ENCODE measurements at regions not wholly inside any gene's neighbourhood (a gene's known extent, or its start where the extent isn't known, plus 50 kb on each side); places are given as distances from the start of the nearest gene placed in this dataset.
"Not testable (repeated sequence)": the region's sequence is repeated elsewhere in the genome, so short reads cannot be mapped to it uniquely, and the experiment has no call there.

- peaks cover 4% of the 10 kb centered on the region for H3K9me3 ChIP-seq (replicated peaks; ENCODE audit: low read length)
- no peaks in the 10 kb centered on the region for H3K4me1 ChIP-seq (ENCODE audit: control insufficient read depth, insufficient read depth, low read length)
- no peak overlapping the region for H3K4me3 ChIP-seq (ENCODE audit: low read length)
- no peak overlapping the region for H3K4me2 ChIP-seq (ENCODE audit: low read length)
- no peaks in the 10 kb centered on the region for H3K36me3 ChIP-seq (ENCODE audit: insufficient read depth, low read length)
- no peak overlapping the region for H3K9ac ChIP-seq (ENCODE audit: low read depth, low read length)
- no peaks in the 10 kb centered on the region for H3K27me3 ChIP-seq (ENCODE audit: control insufficient read depth, insufficient read depth, low read length)
Measured at GRCh38 chr19:28142258-28142657, 1070.7 kb downstream of the UQCRFS1 start.

GRCh38 chr19:28140201-28140600, 1072.8 kb downstream of the UQCRFS1 start:
- Histone ChIP-seq H3K4me3 (ENCODE audit: low read length) (no peak overlapping the region), H3K36me3 (ENCODE audit: insufficient read depth, low read length) (no peaks in the 10 kb centered on the region), H3K27me3 (ENCODE audit: control insufficient read depth, insufficient read depth, low read length) (no peaks in the 10 kb centered on the region), H3K9ac (ENCODE audit: low read depth, low read length) (no peak overlapping the region), H3K4me1 (ENCODE audit: control insufficient read depth, insufficient read depth, low read length) (no peaks in the 10 kb centered on the region), H3K9me3 (replicated peaks; ENCODE audit: low read length) (peaks cover 7% of the 10 kb centered on the region), H3K4me2 (ENCODE audit: low read length) (no peak overlapping the region)

GRCh38 chr19:28137772-28138171, 1075.2 kb downstream of the UQCRFS1 start:
- no peak overlapping the region for H3K4me2 ChIP-seq (ENCODE audit: low read length)
- H3K4me3 ChIP-seq (ENCODE audit: low read length): no peak overlapping the region
- H3K4me1 ChIP-seq (ENCODE audit: control insufficient read depth, insufficient read depth, low read length): no peaks in the 10 kb centered on the region
- no peaks in the 10 kb centered on the region for H3K36me3 ChIP-seq (ENCODE audit: insufficient read depth, low read length)
- H3K27me3 ChIP-seq (ENCODE audit: control insufficient read depth, insufficient read depth, low read length): no peaks in the 10 kb centered on the region
- H3K9ac ChIP-seq (ENCODE audit: low read depth, low read length): no peak overlapping the region
- peaks cover 7% of the 10 kb centered on the region for H3K9me3 ChIP-seq (replicated peaks; ENCODE audit: low read length)

- Histone ChIP-seq H3K4me3 (ENCODE audit: low read length) (no peak overlapping the region), H3K4me2 (ENCODE audit: low read length) (no peak overlapping the region), H3K4me1 (ENCODE audit: control insufficient read depth, insufficient read depth, low read length) (no peaks in the 10 kb centered on the region), H3K9ac (ENCODE audit: low read depth, low read length) (no peak overlapping the region), H3K27me3 (ENCODE audit: control insufficient read depth, insufficient read depth, low read length) (no peaks in the 10 kb centered on the region), H3K36me3 (ENCODE audit: insufficient read depth, low read length) (no peaks in the 10 kb centered on the region), H3K9me3 (replicated peaks; ENCODE audit: low read length) (peaks cover 7% of the 10 kb centered on the region)
Measured at GRCh38 chr19:28136796-28137195, 1076.2 kb downstream of the UQCRFS1 start.

GRCh38 chr19:28135825-28136224, 1077.1 kb downstream of the UQCRFS1 start:
- Histone ChIP-seq H3K4me3 (ENCODE audit: low read length) (no peak overlapping the region), H3K36me3 (ENCODE audit: insufficient read depth, low read length) (no peaks in the 10 kb centered on the region), H3K27me3 (ENCODE audit: control insufficient read depth, insufficient read depth, low read length) (no peaks in the 10 kb centered on the region), H3K4me2 (ENCODE audit: low read length) (no peak overlapping the region), H3K9me3 (replicated peaks; ENCODE audit: low read length) (peaks cover 7% of the 10 kb centered on the region), H3K9ac (ENCODE audit: low read depth, low read length) (no peak overlapping the region), H3K4me1 (ENCODE audit: control insufficient read depth, insufficient read depth, low read length) (no peaks in the 10 kb centered on the region)

GRCh38 chr19:28134311-28134710, 1078.6 kb downstream of the UQCRFS1 start:
- no peak overlapping the region for H3K4me3 ChIP-seq (ENCODE audit: low read length)
- no peak overlapping the region for H3K9ac ChIP-seq (ENCODE audit: low read depth, low read length)
- H3K36me3 ChIP-seq (ENCODE audit: insufficient read depth, low read length): no peaks in the 10 kb centered on the region
- peaks cover 7% of the 10 kb centered on the region for H3K9me3 ChIP-seq (replicated peaks; ENCODE audit: low read length)
- no peaks in the 10 kb centered on the region for H3K4me1 ChIP-seq (ENCODE audit: control insufficient read depth, insufficient read depth, low read length)
- H3K27me3 ChIP-seq (ENCODE audit: control insufficient read depth, insufficient read depth, low read length): no peaks in the 10 kb centered on the region
- H3K4me2 ChIP-seq (ENCODE audit: low read length): no peak overlapping the region

GRCh38 chr19:28130881-28131280, 1082.1 kb downstream of the UQCRFS1 start:
- not testable (repeated sequence) for H3K9me3 ChIP-seq (replicated peaks; ENCODE audit: low read length); H3K27me3 ChIP-seq (ENCODE audit: control insufficient read depth, insufficient read depth, low read length); H3K4me2 ChIP-seq (ENCODE audit: low read length); H3K9ac ChIP-seq (ENCODE audit: low read depth, low read length); H3K36me3 ChIP-seq (ENCODE audit: insufficient read depth, low read length); H3K4me1 ChIP-seq (ENCODE audit: control insufficient read depth, insufficient read depth, low read length); H3K4me3 ChIP-seq (ENCODE audit: low read length)

GRCh38 chr19:28130066-28130511, 1082.9 kb downstream of the UQCRFS1 start:
- Histone ChIP-seq H3K4me1 (ENCODE audit: control insufficient read depth, insufficient read depth, low read length) (no peaks in the 10 kb centered on the region), H3K36me3 (ENCODE audit: insufficient read depth, low read length) (no peaks in the 10 kb centered on the region), H3K27me3 (ENCODE audit: control insufficient read depth, insufficient read depth, low read length) (no peaks in the 10 kb centered on the region), H3K9ac (ENCODE audit: low read depth, low read length) (no peak overlapping the region), H3K4me3 (ENCODE audit: low read length) (no peak overlapping the region), H3K4me2 (ENCODE audit: low read length) (no peak overlapping the region), H3K9me3 (replicated peaks; ENCODE audit: low read length) (no peaks in the 10 kb centered on the region)

- no peaks in the 10 kb centered on the region for H3K9me3 ChIP-seq (replicated peaks; ENCODE audit: low read length)
- H3K36me3 ChIP-seq (ENCODE audit: insufficient read depth, low read length): no peaks in the 10 kb centered on the region
- no peak overlapping the region for H3K4me3 ChIP-seq (ENCODE audit: low read length)
- H3K27me3 ChIP-seq (ENCODE audit: control insufficient read depth, insufficient read depth, low read length): no peaks in the 10 kb centered on the region
- H3K4me2 ChIP-seq (ENCODE audit: low read length): no peak overlapping the region
- H3K4me1 ChIP-seq (ENCODE audit: control insufficient read depth, insufficient read depth, low read length): no peaks in the 10 kb centered on the region
- H3K9ac ChIP-seq (ENCODE audit: low read depth, low read length): no peak overlapping the region
Measured at GRCh38 chr19:28128341-28128740, 1084.6 kb downstream of the UQCRFS1 start.

- Histone ChIP-seq H3K4me2 (ENCODE audit: low read length) (no peak overlapping the region), H3K36me3 (ENCODE audit: insufficient read depth, low read length) (no peaks in the 10 kb centered on the region), H3K4me3 (ENCODE audit: low read length) (no peak overlapping the region), H3K4me1 (ENCODE audit: control insufficient read depth, insufficient read depth, low read length) (no peaks in the 10 kb centered on the region), H3K9ac (ENCODE audit: low read depth, low read length) (no peak overlapping the region), H3K27me3 (ENCODE audit: control insufficient read depth, insufficient read depth, low read length) (no peaks in the 10 kb centered on the region), H3K9me3 (replicated peaks; ENCODE audit: low read length) (no peaks in the 10 kb centered on the region)
Measured at GRCh38 chr19:28126135-28126898, 1086.6 kb downstream of the UQCRFS1 start.

- no peak overlapping the region for H3K4me3 ChIP-seq (ENCODE audit: low read length)
- H3K4me1 ChIP-seq (ENCODE audit: control insufficient read depth, insufficient read depth, low read length): no peaks in the 10 kb centered on the region
- no peaks in the 10 kb centered on the region for H3K36me3 ChIP-seq (ENCODE audit: insufficient read depth, low read length)
- H3K27me3 ChIP-seq (ENCODE audit: control insufficient read depth, insufficient read depth, low read length): no peaks in the 10 kb centered on the region
- no peaks in the 10 kb centered on the region for H3K9me3 ChIP-seq (replicated peaks; ENCODE audit: low read length)
- no peak overlapping the region for H3K9ac ChIP-seq (ENCODE audit: low read depth, low read length)
- no peak overlapping the region for H3K4me2 ChIP-seq (ENCODE audit: low read length)
Measured at GRCh38 chr19:28122734-28123133, 1090.2 kb downstream of the UQCRFS1 start.

- Histone ChIP-seq H3K9ac (ENCODE audit: low read depth, low read length) (no peak overlapping the region), H3K9me3 (replicated peaks; ENCODE audit: low read length) (peaks cover 3% of the 10 kb centered on the region), H3K4me3 (ENCODE audit: low read length) (no peak overlapping the region), H3K36me3 (ENCODE audit: insufficient read depth, low read length) (no peaks in the 10 kb centered on the region), H3K4me1 (ENCODE audit: control insufficient read depth, insufficient read depth, low read length) (no peaks in the 10 kb centered on the region), H3K4me2 (ENCODE audit: low read length) (no peak overlapping the region), H3K27me3 (ENCODE audit: control insufficient read depth, insufficient read depth, low read length) (no peaks in the 10 kb centered on the region)
Measured at GRCh38 chr19:28118235-28118634, 1094.7 kb downstream of the UQCRFS1 start.
